HEK293 (cell line): ENCODE measurements at regions not wholly inside any gene's neighbourhood (a gene's known extent, or its start where the extent isn't known, plus 50 kb on each side); places are given as distances from the start of the nearest gene placed in this dataset.

Source experiments
- CTCF ChIP-seq: fragments of 450-650 bp; formaldehyde crosslinking; IDR thresholded peaks from 2 replicates; pipeline ENCODE4 v1.5.1; 2016; ENCODE audit warnings: missing biosample characterization, missing genetic modification characterization
- ZNF623 ChIP-seq: fragments of 450-650 bp; formaldehyde crosslinking; IDR thresholded peaks from 2 replicates; pipeline ENCODE4 v1.5.1; 2016; ENCODE audit warnings: missing biosample characterization, missing genetic modification characterization
- ZNF707 ChIP-seq: fragments of 450-650 bp; formaldehyde crosslinking; IDR thresholded peaks from 2 replicates; pipeline ENCODE4 v1.5.1; 2016; ENCODE audit warnings: missing biosample characterization, missing genetic modification characterization

GRCh38 chr12:125208942-125209341, 143.7 kb downstream of the AACS start:
- no peak for TF ChIP-seq CTCF (tag by site-specific recombination)
- no peak for TF ChIP-seq ZNF707
- TF ChIP-seq ZNF623 (tag by site-specific recombination): no peak
